ENCODE measurements at regions not wholly inside any gene's neighbourhood (a gene's known extent, or its start where the extent isn't known, plus 50 kb on each side); places are given as distances from the start of the nearest gene placed in this dataset.

GRCh38 chr4:180589575-180589974, 1653.6 kb upstream of the TENM3 start:
- Histone ChIP-seq H4K8ac (ENCODE audit: low read depth, low read length) (no peak overlapping the region), H2BK5ac (ENCODE audit: low read depth, low read length, poor library complexity) (no peak overlapping the region), H3K4me2 (ENCODE audit: low read length) (no peak overlapping the region), H3K4ac (ENCODE audit: low read depth, low read length) (no peak overlapping the region), H2BK120ac (ENCODE audit: insufficient read depth, low read length, poor library complexity) (no peak overlapping the region), H3K79me2 (ENCODE audit: control insufficient read depth, insufficient read depth, low read length, poor library complexity) (no peaks in the 10 kb centered on the region), H2BK12ac (ENCODE audit: low read length) (no peak overlapping the region), H3K27ac (ENCODE audit: low read depth, low read length) (no peak overlapping the region), H3K4me1 (ENCODE audit: control insufficient read depth in 1 of 2, insufficient read depth in 2 of 2, low read length in 2 of 2) (no peaks in the 10 kb centered on the region), H3K23ac (ENCODE audit: low read length) (no peak overlapping the region), H3K14ac (ENCODE audit: low read length) (no peak overlapping the region), H4K91ac (ENCODE audit: low read depth, low read length) (no peak overlapping the region), H3K9me3 (ENCODE audit: insufficient read depth, low read depth, low read length) (no peaks in the 10 kb centered on the region), H3K27me3 (ENCODE audit: insufficient read depth, low read length) (no peaks in the 10 kb centered on the region), H3K9ac (ENCODE audit: low read length) (no peak overlapping the region), H4K12ac (ENCODE audit: low read depth, low read length) (no peak overlapping the region), H3K36me3 (ENCODE audit: control insufficient read depth in 1 of 2, insufficient read depth in 2 of 2, low read length in 2 of 2) (no peaks in the 10 kb centered on the region), H3K4me3 (ENCODE audit: low read depth, low read length) (no peak overlapping the region), H2AFZ (ENCODE audit: insufficient read depth, low read length, poor library complexity) (no peak overlapping the region), H2AK5ac (ENCODE audit: low read length) (no peak overlapping the region), H3K79me1 (ENCODE audit: low read length) (no peaks in the 10 kb centered on the region), H3K18ac (ENCODE audit: low read length) (no peak overlapping the region)
- no CpG with 5 or more reads among the region's 9 CpGs for WGBS (ENCODE audit: extremely low coverage, insufficient coverage, insufficient read length)
- DNase-seq: no peak

DNA sequence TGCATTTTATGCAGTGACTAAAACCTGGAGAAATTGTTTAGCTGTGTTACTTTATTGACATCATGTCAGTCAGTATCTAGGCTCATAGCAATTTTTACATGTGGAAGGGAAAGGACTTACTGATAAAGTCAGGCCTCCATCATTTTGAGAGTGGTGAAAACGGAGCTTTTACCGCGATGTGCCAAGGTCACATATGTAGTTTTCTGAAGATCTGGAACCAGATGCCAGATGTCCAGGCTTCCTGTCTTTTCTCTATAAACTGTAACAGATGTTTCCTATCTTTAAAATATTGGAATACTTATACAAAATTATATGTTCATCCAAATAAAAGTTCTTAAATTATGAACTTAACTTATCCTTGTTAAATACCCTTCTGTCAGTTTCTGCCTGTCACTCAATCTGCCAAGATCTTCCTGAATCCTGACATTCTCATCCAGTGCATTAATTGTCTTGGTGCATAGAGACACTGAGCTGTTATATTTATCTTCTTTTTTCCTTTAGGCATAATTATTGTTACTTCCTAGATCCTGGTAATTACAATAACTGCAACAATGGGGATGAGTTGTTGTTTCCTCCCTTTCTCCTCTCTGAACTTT, 1646.2 kb upstream of the TENM3 start:
- Histone ChIP-seq H3K9ac (ENCODE audit: low read length) (no peak overlapping the region), H3K79me1 (ENCODE audit: low read length) (no peaks in the 10 kb centered on the region), H4K8ac (ENCODE audit: low read depth, low read length) (no peak overlapping the region), H3K4me1 (ENCODE audit: control insufficient read depth in 1 of 2, insufficient read depth in 2 of 2, low read length in 2 of 2) (no peaks in the 10 kb centered on the region), H2BK5ac (ENCODE audit: low read depth, low read length, poor library complexity) (no peak overlapping the region), H3K9me3 (ENCODE audit: insufficient read depth, low read depth, low read length) (no peaks in the 10 kb centered on the region), H4K12ac (ENCODE audit: low read depth, low read length) (no peak overlapping the region), H3K36me3 (ENCODE audit: control insufficient read depth in 1 of 2, insufficient read depth in 2 of 2, low read length in 2 of 2) (no peaks in the 10 kb centered on the region), H3K4ac (ENCODE audit: low read depth, low read length) (no peak overlapping the region), H3K18ac (ENCODE audit: low read length) (no peak overlapping the region), H3K79me2 (ENCODE audit: control insufficient read depth, insufficient read depth, low read length, poor library complexity) (no peaks in the 10 kb centered on the region), H3K23ac (ENCODE audit: low read length) (no peak overlapping the region), H2AFZ (ENCODE audit: insufficient read depth, low read length, poor library complexity) (no peak overlapping the region), H3K27me3 (ENCODE audit: insufficient read depth, low read length) (no peaks in the 10 kb centered on the region), H3K14ac (ENCODE audit: low read length) (no peak overlapping the region), H3K4me3 (ENCODE audit: low read depth, low read length) (no peak overlapping the region), H2BK12ac (ENCODE audit: low read length) (no peak overlapping the region), H3K27ac (ENCODE audit: low read depth, low read length) (no peak overlapping the region), H4K91ac (ENCODE audit: low read depth, low read length) (no peak overlapping the region), H3K4me2 (ENCODE audit: low read length) (no peak overlapping the region), H2BK120ac (ENCODE audit: insufficient read depth, low read length, poor library complexity) (no peak overlapping the region), H2AK5ac (ENCODE audit: low read length) (no peak overlapping the region)
- no CpG with 5 or more reads among the region's 3 CpGs for WGBS (ENCODE audit: extremely low coverage, insufficient coverage, insufficient read length)
- no peak for DNase-seq

DNA sequence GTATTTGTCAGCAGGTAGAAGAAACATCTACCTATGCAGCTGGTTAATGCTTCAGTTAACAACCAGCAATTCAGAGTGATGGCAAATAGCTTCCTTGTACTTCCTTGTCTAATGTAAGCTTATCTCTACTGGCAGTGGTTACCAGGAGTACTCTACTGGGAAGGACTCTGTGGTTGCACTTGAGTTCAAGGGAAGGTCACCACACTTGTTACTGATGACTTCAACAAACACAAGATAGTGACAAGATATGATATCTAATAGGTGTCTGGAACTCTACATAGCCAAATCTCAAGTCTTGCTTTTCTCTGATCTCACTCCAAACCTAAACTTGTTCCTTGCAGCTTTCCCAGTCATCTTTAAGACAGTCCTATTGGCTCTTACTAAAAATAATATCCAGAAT, 1644.9 kb upstream of the TENM3 start:
- no peak overlapping the region for H3K18ac ChIP-seq (ENCODE audit: low read length)
- H2AK5ac ChIP-seq (ENCODE audit: low read length): no peak overlapping the region
- H3K79me2 ChIP-seq (ENCODE audit: control insufficient read depth, insufficient read depth, low read length, poor library complexity): no peaks in the 10 kb centered on the region
- no peaks in the 10 kb centered on the region for H3K27me3 ChIP-seq (ENCODE audit: insufficient read depth, low read length)
- no peak for DNase-seq
- no peak overlapping the region for H4K12ac ChIP-seq (ENCODE audit: low read depth, low read length)
- no peak overlapping the region for H3K14ac ChIP-seq (ENCODE audit: low read length)
- H3K4me2 ChIP-seq (ENCODE audit: low read length): no peak overlapping the region
- no peaks in the 10 kb centered on the region for H3K9me3 ChIP-seq (ENCODE audit: insufficient read depth, low read depth, low read length)
- no peak overlapping the region for H3K4me3 ChIP-seq (ENCODE audit: low read depth, low read length)
- H2BK5ac ChIP-seq (ENCODE audit: low read depth, low read length, poor library complexity): no peak overlapping the region
- H3K23ac ChIP-seq (ENCODE audit: low read length): no peak overlapping the region
- H3K4me1 ChIP-seq (ENCODE audit: control insufficient read depth in 1 of 2, insufficient read depth in 2 of 2, low read length in 2 of 2): no peaks in the 10 kb centered on the region
- no peak overlapping the region for H2AFZ ChIP-seq (ENCODE audit: insufficient read depth, low read length, poor library complexity)
- no peak overlapping the region for H4K91ac ChIP-seq (ENCODE audit: low read depth, low read length)
- H2BK12ac ChIP-seq (ENCODE audit: low read length): no peak overlapping the region
- no peak overlapping the region for H3K9ac ChIP-seq (ENCODE audit: low read length)
- H3K27ac ChIP-seq (ENCODE audit: low read depth, low read length): no peak overlapping the region
- no peak overlapping the region for H3K4ac ChIP-seq (ENCODE audit: low read depth, low read length)
- H3K36me3 ChIP-seq (ENCODE audit: control insufficient read depth in 1 of 2, insufficient read depth in 2 of 2, low read length in 2 of 2): no peaks in the 10 kb centered on the region
- H2BK120ac ChIP-seq (ENCODE audit: insufficient read depth, low read length, poor library complexity): no peak overlapping the region
- H4K8ac ChIP-seq (ENCODE audit: low read depth, low read length): no peak overlapping the region
- H3K79me1 ChIP-seq (ENCODE audit: low read length): no peaks in the 10 kb centered on the region

DNA sequence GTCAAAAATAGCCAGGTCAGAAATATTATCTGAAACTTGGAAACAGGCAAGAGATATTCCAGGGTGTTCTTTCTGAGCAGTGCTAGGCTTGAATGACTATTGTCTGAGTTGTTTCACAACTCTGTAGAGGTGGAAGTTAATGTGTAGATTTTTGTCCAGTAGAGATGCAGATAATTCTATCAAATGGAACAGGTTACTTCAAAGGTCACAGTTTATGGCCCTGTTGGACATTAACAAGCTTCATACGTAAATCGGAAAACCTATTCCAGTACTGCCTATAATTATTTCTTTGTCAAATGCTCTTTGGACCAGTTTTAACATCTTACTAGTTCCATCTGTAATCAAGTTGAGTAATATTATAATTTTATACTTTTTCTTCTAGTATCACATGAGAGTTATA, 1639.4 kb upstream of the TENM3 start:
- no peak overlapping the region for H3K4me3 ChIP-seq (ENCODE audit: low read depth, low read length)
- no peak overlapping the region for H2BK12ac ChIP-seq (ENCODE audit: low read length)
- no peaks in the 10 kb centered on the region for H3K36me3 ChIP-seq (ENCODE audit: control insufficient read depth in 1 of 2, insufficient read depth in 2 of 2, low read length in 2 of 2)
- H2AK5ac ChIP-seq (ENCODE audit: low read length): no peak overlapping the region
- no peaks in the 10 kb centered on the region for H3K4me1 ChIP-seq (ENCODE audit: control insufficient read depth in 1 of 2, insufficient read depth in 2 of 2, low read length in 2 of 2)
- no peak overlapping the region for H2BK5ac ChIP-seq (ENCODE audit: low read depth, low read length, poor library complexity)
- H3K9ac ChIP-seq (ENCODE audit: low read length): no peak overlapping the region
- H4K12ac ChIP-seq (ENCODE audit: low read depth, low read length): no peak overlapping the region
- H3K14ac ChIP-seq (ENCODE audit: low read length): no peak overlapping the region
- H3K79me2 ChIP-seq (ENCODE audit: control insufficient read depth, insufficient read depth, low read length, poor library complexity): no peaks in the 10 kb centered on the region
- no peak overlapping the region for H4K91ac ChIP-seq (ENCODE audit: low read depth, low read length)
- no peak overlapping the region for H3K18ac ChIP-seq (ENCODE audit: low read length)
- H3K9me3 ChIP-seq (ENCODE audit: insufficient read depth, low read depth, low read length): no peaks in the 10 kb centered on the region
- H3K27me3 ChIP-seq (ENCODE audit: insufficient read depth, low read length): no peaks in the 10 kb centered on the region
- no peak overlapping the region for H3K27ac ChIP-seq (ENCODE audit: low read depth, low read length)
- H2BK120ac ChIP-seq (ENCODE audit: insufficient read depth, low read length, poor library complexity): no peak overlapping the region
- no peak overlapping the region for H3K4me2 ChIP-seq (ENCODE audit: low read length)
- H3K23ac ChIP-seq (ENCODE audit: low read length): no peak overlapping the region
- DNase-seq: no peak
- WGBS (ENCODE audit: extremely low coverage, insufficient coverage, insufficient read length): no CpG with 5 or more reads among the region's 2 CpGs
- H3K4ac ChIP-seq (ENCODE audit: low read depth, low read length): no peak overlapping the region
- no peak overlapping the region for H2AFZ ChIP-seq (ENCODE audit: insufficient read depth, low read length, poor library complexity)
- H4K8ac ChIP-seq (ENCODE audit: low read depth, low read length): no peak overlapping the region
- no peaks in the 10 kb centered on the region for H3K79me1 ChIP-seq (ENCODE audit: low read length)
